HG03025 (cell line): ENCODE measurements at regions not wholly inside any gene's neighbourhood (a gene's known extent, or its start where the extent isn't known, plus 50 kb on each side); places are given as distances from the start of the nearest gene placed in this dataset.

Source experiments
- ATAC-seq: cut with Tn5 transposase; IDR thresholded peaks from one replicate; pipeline ENCODE4 v1.9.1; 2021; ENCODE audit warnings: mild to moderate bottlenecking, moderate library complexity; ENCODE audit not compliant: unreplicated experiment, low FRiP score

DNA sequence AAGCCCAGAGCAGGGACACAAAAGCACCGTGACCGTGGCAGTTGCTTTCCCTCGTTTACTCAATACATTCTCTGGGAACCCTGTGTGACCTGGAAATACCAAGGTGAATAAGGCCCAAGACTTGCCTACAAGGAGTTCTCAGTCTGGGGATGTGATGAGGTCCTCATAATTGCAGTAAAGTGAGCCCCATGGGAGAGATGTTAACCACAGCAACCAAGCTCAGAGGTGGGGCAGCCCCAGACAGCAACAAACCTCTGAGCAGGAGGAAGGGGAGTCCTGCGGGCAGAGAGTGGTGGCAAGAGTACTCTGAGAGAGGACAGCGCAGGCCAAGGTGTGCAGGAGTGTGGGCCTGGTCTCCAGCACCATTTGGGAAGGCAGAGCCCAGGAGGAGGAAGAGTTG is 91.6 kb downstream of the TTC32 start:
- no peak for ATAC-seq

DNA sequence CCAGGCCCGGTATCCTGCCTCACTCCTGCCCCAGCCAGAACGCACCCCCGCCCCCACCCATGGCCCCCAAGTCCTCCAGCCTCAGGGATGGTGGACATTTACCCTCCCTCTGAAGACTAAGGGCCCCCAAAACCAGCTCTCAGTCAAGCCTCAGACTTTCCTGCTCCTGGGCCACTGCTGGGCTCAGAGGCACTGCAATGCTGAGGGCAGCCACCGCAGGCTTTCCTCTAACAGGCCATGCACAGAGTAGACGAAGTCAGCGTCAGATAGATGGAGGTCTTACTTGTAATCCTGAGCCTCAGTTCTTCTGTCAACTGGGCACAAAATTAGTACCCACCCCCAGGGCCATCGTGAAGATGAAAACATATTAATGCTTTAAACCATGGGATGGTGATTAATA is 92.6 kb downstream of the TTC32 start:
- no peak for ATAC-seq

DNA sequence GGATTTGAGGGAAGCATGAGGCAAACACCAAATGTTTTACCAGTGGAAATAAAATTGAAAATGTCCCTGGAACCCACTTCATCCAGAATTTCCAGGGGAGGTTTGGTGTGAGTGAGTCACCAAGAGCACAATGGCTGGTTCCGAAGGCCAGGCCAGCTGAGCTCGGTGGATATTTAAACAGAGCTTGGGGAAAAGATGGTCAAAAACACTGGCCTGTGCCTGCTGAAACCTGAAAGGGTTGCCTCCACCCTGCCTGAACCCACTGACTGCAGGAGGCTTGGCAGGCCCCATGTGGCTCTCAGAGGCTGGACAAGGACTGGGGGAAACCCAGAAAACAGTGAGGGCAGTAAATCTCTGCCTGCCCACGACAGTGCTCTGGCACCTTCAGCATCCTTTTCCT is 93.9 kb downstream of the TTC32 start:
- no peak for ATAC-seq

- no peak for ATAC-seq
These were observed 94.4 kb downstream of the TTC32 start for GRCh38 chr2:19807346-19807745.

DNA sequence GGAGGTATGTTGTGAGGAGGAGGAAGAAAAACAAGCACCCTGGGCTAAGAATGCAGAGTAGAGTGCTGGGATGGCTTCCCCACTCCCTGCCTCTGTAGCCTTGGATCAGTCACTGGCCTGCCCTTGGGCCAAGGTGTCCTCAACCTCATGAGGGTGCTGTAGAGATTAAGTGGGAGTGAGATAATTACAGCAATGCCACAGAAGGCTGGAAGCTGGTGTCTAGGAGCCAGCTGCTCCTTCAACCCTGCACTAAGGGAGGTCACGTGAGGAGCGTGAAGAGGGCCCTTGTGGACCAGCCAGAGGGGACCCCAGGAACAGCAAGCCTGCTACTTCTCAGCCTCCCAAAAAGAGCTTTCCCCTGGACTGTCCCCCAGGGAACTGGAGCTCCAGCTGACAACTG is 95.2 kb downstream of the TTC32 start:
- no peak for ATAC-seq

- no peak for ATAC-seq
These were observed 95.7 kb downstream of the TTC32 start for GRCh38 chr2:19806131-19806530.

DNA sequence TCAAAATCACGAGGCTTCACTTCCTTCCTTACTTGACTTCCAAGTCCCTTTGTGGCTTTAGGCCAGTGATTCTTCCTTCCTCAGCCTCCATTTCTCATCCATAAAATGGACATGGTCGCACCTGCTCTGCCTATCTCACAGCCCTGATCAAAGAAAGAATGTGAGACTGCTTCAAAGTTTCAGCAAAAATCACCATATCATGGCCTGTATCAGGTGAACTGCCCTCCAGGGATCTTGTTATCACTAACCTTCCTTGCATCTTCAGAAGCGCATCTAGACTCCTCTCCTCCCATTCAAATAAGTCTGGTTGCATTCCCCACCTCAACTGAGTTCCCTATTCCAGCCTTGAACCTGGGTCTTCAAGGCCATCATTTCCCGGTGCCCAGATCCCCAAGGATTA is 96.5 kb downstream of the TTC32 start:
- ATAC-seq = no peak

GRCh38 chr2:19804639-19805260 is 97.0 kb downstream of the TTC32 start:
- no peak for ATAC-seq

- ATAC-seq = no peak
These were observed 99.5 kb downstream of the TTC32 start for GRCh38 chr2:19802086-19802841.

GRCh38 chr2:19801367-19802080 is 100.3 kb downstream of the TTC32 start:
- no peak for ATAC-seq

- ATAC-seq = no peak
These were observed 101.0 kb downstream of the TTC32 start for GRCh38 chr2:19800796-19801195.

DNA sequence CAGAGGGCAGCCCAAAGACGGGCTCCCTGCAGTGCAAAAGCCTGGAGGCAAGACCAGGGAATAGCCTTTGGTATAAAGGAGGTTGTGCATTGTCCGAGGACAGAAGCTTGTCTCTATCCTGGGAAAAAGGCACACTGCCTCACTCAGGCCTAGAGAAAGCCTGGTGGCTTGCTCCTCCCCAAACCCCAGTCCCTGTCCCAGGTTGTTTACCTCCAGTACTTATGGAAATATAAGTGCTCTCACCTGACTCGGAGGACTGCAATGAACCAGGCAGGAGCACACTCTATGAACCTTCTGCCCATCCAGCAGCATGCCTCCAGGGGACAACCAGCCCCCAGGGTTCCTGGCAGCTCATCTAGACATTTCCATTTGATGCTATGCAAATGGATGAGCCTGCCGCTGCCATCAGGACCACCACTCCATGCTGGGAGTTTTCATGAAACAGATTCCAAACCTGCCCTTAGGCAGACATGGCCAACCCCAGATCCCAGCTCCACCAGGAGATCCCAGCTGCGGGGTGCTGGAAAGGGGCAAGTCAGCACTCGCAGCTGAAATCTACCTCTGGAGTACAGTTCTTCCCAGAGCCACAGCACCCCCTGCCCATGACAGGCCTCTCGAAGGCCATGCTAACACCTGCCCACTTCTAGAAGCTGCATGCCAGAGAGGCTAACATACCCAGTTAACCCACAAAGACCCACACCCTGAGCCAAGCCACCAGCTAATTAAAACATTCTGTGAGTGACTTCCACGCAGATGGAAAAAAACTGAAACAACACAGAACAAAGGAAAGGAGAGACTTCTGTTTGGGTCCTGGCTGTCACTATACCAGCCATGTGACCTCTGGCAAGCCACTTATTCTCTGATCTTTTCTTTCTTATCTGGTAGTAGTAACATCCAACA is 101.7 kb downstream of the TTC32 start:
- ATAC-seq = no peak

DNA sequence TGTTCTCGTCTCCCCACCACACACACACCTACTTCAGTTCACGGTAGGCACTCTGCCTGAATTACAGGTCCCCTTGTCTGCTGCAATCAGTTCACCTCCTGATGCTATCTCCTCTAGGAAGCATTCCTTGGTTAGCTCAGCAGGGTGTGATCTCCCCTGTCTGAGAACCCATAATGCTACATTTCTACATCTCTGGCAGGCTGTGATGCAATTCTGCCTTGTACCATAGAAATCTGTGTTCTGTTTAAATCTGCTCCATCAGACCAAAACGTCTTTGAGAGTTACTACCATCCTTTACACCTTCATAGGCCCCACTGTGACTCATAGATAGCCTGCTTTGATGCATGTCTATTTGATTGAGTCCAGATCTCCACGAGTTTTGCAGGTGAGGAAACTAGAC is 103.9 kb downstream of the TTC32 start:
- no peak for ATAC-seq

DNA sequence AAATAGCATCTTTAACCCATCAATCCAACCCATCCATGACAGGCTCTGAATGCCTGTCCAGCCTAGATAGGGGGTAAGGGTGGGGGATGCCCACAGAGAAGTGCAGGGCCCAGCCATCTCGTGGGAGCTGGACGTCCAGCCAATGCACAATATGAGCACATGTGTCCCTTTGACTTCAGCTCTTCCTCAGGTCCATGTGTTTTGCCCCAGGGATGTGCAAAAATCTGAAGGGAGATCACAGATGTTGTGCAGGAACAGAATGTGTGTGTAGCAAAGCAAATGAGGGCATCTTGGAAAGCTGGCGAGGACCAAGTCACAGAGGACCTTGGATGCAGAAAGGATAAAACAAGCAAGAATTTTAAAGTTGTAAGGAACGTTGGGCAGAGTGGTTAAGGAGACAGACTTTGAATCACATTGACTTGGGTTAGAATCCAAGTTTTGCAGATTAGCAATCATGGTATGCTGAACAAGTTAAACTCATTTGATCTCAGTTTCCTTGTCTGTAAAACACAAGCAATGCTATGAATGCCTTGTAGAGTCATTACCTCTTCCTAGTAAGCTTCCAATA is 104.5 kb downstream of the TTC32 start:
- no peak for ATAC-seq

- no peak for ATAC-seq
These were observed 105.6 kb downstream of the TTC32 start for GRCh38 chr2:19796035-19796695.

GRCh38 chr2:19793132-19793750 is 108.5 kb downstream of the TTC32 start:
- no peak for ATAC-seq

GRCh38 chr2:19790291-19790690 is 111.5 kb downstream of the TTC32 start:
- no peak for ATAC-seq

- no peak for ATAC-seq
These were observed 114.6 kb downstream of the TTC32 start for GRCh38 chr2:19787134-19787533.

DNA sequence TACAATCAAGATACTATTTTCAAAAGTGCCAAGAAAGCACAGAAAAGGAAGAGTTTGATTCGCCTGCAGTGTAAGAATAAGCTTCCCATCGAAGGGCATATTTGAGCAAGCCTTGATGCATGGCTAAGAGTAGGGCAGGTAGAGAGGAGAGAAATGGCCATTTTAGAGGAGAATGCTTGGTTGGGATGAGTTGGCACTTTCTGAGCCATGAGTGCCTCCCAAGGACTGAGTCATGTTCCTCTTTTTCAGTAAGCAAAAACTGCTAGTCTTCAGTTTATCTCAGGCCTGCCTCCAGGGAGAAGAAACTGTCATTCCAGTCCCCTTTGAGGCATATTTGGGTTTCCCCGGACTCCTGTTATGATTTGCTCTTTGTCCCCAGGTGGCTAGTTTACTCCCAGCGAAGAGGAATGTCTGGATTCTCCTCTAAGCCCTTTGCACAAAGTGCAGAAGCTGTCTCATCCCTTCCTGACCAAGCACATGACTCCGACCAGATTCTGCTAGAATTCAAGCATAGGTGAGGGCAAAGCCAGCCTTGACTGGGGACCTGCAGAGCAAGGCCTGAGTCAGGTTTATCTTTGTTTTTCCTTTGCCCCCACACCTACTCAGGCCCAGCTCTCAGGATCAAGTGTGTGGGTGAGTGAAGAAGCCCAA is 115.2 kb downstream of the TTC32 start:
- peak; percentile 48 for ATAC-seq
